ENCODE measurements at regions not wholly inside any gene's neighbourhood (a gene's known extent, or its start where the extent isn't known, plus 50 kb on each side); places are given as distances from the start of the nearest gene placed in this dataset.

- H3K9me3 ChIP-seq (ENCODE audit: control insufficient read depth, low read depth, low read length), result no peaks in the 10 kb centered on the region
- no peak overlapping the region for H3K4me2 ChIP-seq (ENCODE audit: control insufficient read depth, extremely low read depth, insufficient read depth, low read depth, low read length)
- DNase-seq (ENCODE audit: low read depth, low spot score) (no peak), FAIRE-seq (peak; percentile 73)
- TF ChIP-seq EZH2 (IDR thresholded peaks at IDR 0.05; ENCODE audit: low read length) (no peak), CTCF (optimal IDR thresholded peaks at IDR 0.05 in 1 of 3, IDR thresholded peaks at IDR 0.05 in 1 of 3, conservative IDR thresholded peaks at IDR 0.05 in 1 of 3; ENCODE audit: extremely low read depth in 1 of 3, insufficient read depth in 2 of 3, low read length in 3 of 3) (no peak)
- H4K20me1 ChIP-seq (ENCODE audit: control insufficient read depth, extremely low read depth, insufficient read depth, low read length), result no peaks in the 10 kb centered on the region
- H3K4me1 ChIP-seq (ENCODE audit: control insufficient read depth, extremely low read depth, insufficient read depth, low read length), result peaks cover 35% of the 10 kb centered on the region
- H3K9me1 ChIP-seq (ENCODE audit: control insufficient read depth, extremely low read depth, insufficient read depth, low read length), result no peaks in the 10 kb centered on the region
- H3K4me3 ChIP-seq (ENCODE audit: control insufficient read depth in 2 of 3, extremely low read depth in 1 of 3, insufficient read depth in 2 of 3, low read depth in 1 of 3, low read length in 3 of 3), result no peak overlapping the region
- H3K79me2 ChIP-seq (ENCODE audit: control insufficient read depth, insufficient read depth, low read length), result no peaks in the 10 kb centered on the region
- no peaks in the 10 kb centered on the region for H3K36me3 ChIP-seq (ENCODE audit: control insufficient read depth in 2 of 2, extremely low read depth in 1 of 2, insufficient read depth in 2 of 2, low read length in 2 of 2)
- no peak overlapping the region for H3K27ac ChIP-seq (ENCODE audit: control insufficient read depth, insufficient read depth, low read length)
- dilution Hi-C loops (cut with MboI; ENCODE audit: extremely low pct_ligation_motif_present, low sequenced_read_pairs), result no loop called here
- H3K9ac ChIP-seq (ENCODE audit: control insufficient read depth, extremely low read depth, insufficient read depth, low read length), result no peak overlapping the region
- no peaks in the 10 kb centered on the region for H3K27me3 ChIP-seq (ENCODE audit: control insufficient read depth, extremely low read depth, insufficient read depth, low read length)
- no peak overlapping the region for H2AFZ ChIP-seq (ENCODE audit: control insufficient read depth, low read length)
Observed at GRCh38 chr18:44599412-44599811, 81.3 kb upstream of the SETBP1 start.

GRCh38 chr18:44601447-44601846 lies 79.2 kb upstream of the SETBP1 start:
- dilution Hi-C loops (cut with MboI; ENCODE audit: extremely low pct_ligation_motif_present, low sequenced_read_pairs), result no loop called here
- DNase-seq (ENCODE audit: low read depth, low spot score) (peak; percentile 62), FAIRE-seq (peak; percentile 64)
- TF ChIP-seq CTCF (optimal IDR thresholded peaks at IDR 0.05 in 1 of 3, IDR thresholded peaks at IDR 0.05 in 1 of 3, conservative IDR thresholded peaks at IDR 0.05 in 1 of 3; ENCODE audit: extremely low read depth in 1 of 3, insufficient read depth in 2 of 3, low read length in 3 of 3) (no peak), EZH2 (IDR thresholded peaks at IDR 0.05; ENCODE audit: low read length) (no peak)
- peak overlapping the region in 1 of 3 experiments; percentile 41 for H3K4me3 ChIP-seq (ENCODE audit: control insufficient read depth in 2 of 3, extremely low read depth in 1 of 3, insufficient read depth in 2 of 3, low read depth in 1 of 3, low read length in 3 of 3)
- peak overlapping the region; percentile 18 for H3K4me2 ChIP-seq (ENCODE audit: control insufficient read depth, extremely low read depth, insufficient read depth, low read depth, low read length)
- no peaks in the 10 kb centered on the region for H3K27me3 ChIP-seq (ENCODE audit: control insufficient read depth, extremely low read depth, insufficient read depth, low read length)
- no peaks in the 10 kb centered on the region for H3K9me1 ChIP-seq (ENCODE audit: control insufficient read depth, extremely low read depth, insufficient read depth, low read length)
- H2AFZ ChIP-seq (ENCODE audit: control insufficient read depth, low read length), result no peak overlapping the region
- H3K9ac ChIP-seq (ENCODE audit: control insufficient read depth, extremely low read depth, insufficient read depth, low read length), result no peak overlapping the region
- no peaks in the 10 kb centered on the region for H4K20me1 ChIP-seq (ENCODE audit: control insufficient read depth, extremely low read depth, insufficient read depth, low read length)
- H3K79me2 ChIP-seq (ENCODE audit: control insufficient read depth, insufficient read depth, low read length), result no peaks in the 10 kb centered on the region
- no peak overlapping the region for H3K27ac ChIP-seq (ENCODE audit: control insufficient read depth, insufficient read depth, low read length)
- H3K4me1 ChIP-seq (ENCODE audit: control insufficient read depth, extremely low read depth, insufficient read depth, low read length), result peaks cover 29% of the 10 kb centered on the region
- H3K9me3 ChIP-seq (ENCODE audit: control insufficient read depth, low read depth, low read length), result no peaks in the 10 kb centered on the region
- no peaks in the 10 kb centered on the region for H3K36me3 ChIP-seq (ENCODE audit: control insufficient read depth in 2 of 2, extremely low read depth in 1 of 2, insufficient read depth in 2 of 2, low read length in 2 of 2)

All from keratinocyte (primary cell).